Chondrocyte (in vitro differentiated cells): ENCODE measurements at regions not wholly inside any gene's neighbourhood (a gene's known extent, or its start where the extent isn't known, plus 50 kb on each side); places are given as distances from the start of the nearest gene placed in this dataset.

Experiments
- DNase-seq: peaks from one replicate; pipeline ENCODE4 v3.0.0; 2021; ENCODE audit warnings: mixed read lengths, low spot score
- H3K27ac Mint-ChIP-seq: one replicate; pipeline ENCODE4 v1.8.0; 2021; ENCODE audit warnings: mild to moderate bottlenecking, moderate library complexity, mixed read lengths; ENCODE audit not compliant: unreplicated experiment
- H3K27me3 Mint-ChIP-seq: 2 replicates; pipeline ENCODE4 v1.8.0; 2021; ENCODE audit warnings: low read depth, mixed read lengths
- H3K36me3 Mint-ChIP-seq: 2 replicates; pipeline ENCODE4 v1.8.0; 2021; ENCODE audit warnings: low read depth, mixed read lengths
- H3K4me1 Mint-ChIP-seq: 2 replicates; pipeline ENCODE4 v1.8.0; 2021; ENCODE audit warnings: low read depth, mild to moderate bottlenecking, mixed read lengths
- H3K4me3 Mint-ChIP-seq: one replicate; pipeline ENCODE4 v1.8.0; 2021; ENCODE audit warnings: mild to moderate bottlenecking, moderate library complexity, mixed read lengths; ENCODE audit not compliant: unreplicated experiment
- H3K9me3 Mint-ChIP-seq: 2 replicates; pipeline ENCODE4 v1.8.0; 2021; ENCODE audit warnings: low read depth, mixed read lengths
- CTCF ChIP-seq: fragments of 200-600 bp; sonication (generic); IDR thresholded peaks from 2 replicates; pipeline ENCODE4 v1.5.0; 2021; ENCODE audit warnings: antibody characterized with exemption, mild to moderate bottlenecking, moderate library complexity

GRCh38 chr18:26721854-26722564 lies 143.5 kb downstream of the AQP4 start:
- Mint-ChIP-seq H3K4me3 (no peak overlapping the region), H3K27ac (no peak overlapping the region), H3K4me1 (peaks cover 9% of the 10 kb centered on the region), H3K9me3 (no peaks in the 10 kb centered on the region), H3K27me3 (peaks cover 4% of the 10 kb centered on the region), H3K36me3 (no peaks in the 10 kb centered on the region)
- no peak for DNase-seq
- no peak for TF ChIP-seq CTCF

GRCh38 chr18:26719896-26720295 lies 145.6 kb downstream of the AQP4 start:
- H3K9me3 Mint-ChIP-seq, result no peaks in the 10 kb centered on the region
- no peaks in the 10 kb centered on the region for H3K36me3 Mint-ChIP-seq
- TF ChIP-seq CTCF, result no peak
- no peak overlapping the region for H3K27ac Mint-ChIP-seq
- H3K4me1 Mint-ChIP-seq, result peaks cover 11% of the 10 kb centered on the region
- H3K4me3 Mint-ChIP-seq, result no peak overlapping the region
- DNase-seq, result no peak
- peaks cover 6% of the 10 kb centered on the region for H3K27me3 Mint-ChIP-seq

- Mint-ChIP-seq H3K4me3 (no peak overlapping the region), H3K27ac (no peak overlapping the region)
These were observed 148.3 kb downstream of the AQP4 start for GRCh38 chr18:26717123-26717719.

GRCh38 chr18:26714739-26715138 lies 150.8 kb downstream of the AQP4 start:
- no peak for TF ChIP-seq CTCF
- no peak for DNase-seq
- Mint-ChIP-seq H3K4me3 (no peak overlapping the region), H3K36me3 (no peaks in the 10 kb centered on the region), H3K27ac (no peak overlapping the region), H3K4me1 (peaks cover 13% of the 10 kb centered on the region), H3K27me3 (peaks cover 5% of the 10 kb centered on the region), H3K9me3 (no peaks in the 10 kb centered on the region)

More at GRCh38 chr18:26717123-26717719, 148.3 kb downstream of the AQP4 start:
- Mint-ChIP-seq H3K9me3 (no peaks in the 10 kb centered on the region), H3K4me1 (peaks cover 18% of the 10 kb centered on the region), H3K36me3 (no peaks in the 10 kb centered on the region), H3K27me3 (peaks cover 6% of the 10 kb centered on the region)
- no peak for DNase-seq
- no peak for TF ChIP-seq CTCF

GRCh38 chr18:26711756-26712155 lies 153.8 kb downstream of the AQP4 start:
- no peak for TF ChIP-seq CTCF
- Mint-ChIP-seq H3K4me1 (peaks cover 9% of the 10 kb centered on the region), H3K36me3 (no peaks in the 10 kb centered on the region), H3K9me3 (no peaks in the 10 kb centered on the region), H3K27me3 (peaks cover 16% of the 10 kb centered on the region), H3K27ac (no peak overlapping the region), H3K4me3 (no peak overlapping the region)
- no peak for DNase-seq
